Coronary artery (tissue), 2 donors: ENCODE measurements at regions not wholly inside any gene's neighbourhood (a gene's known extent, or its start where the extent isn't known, plus 50 kb on each side); places are given as distances from the start of the nearest gene placed in this dataset.

Experiments
- DNase-seq: peaks from one replicate; pipeline ENCODE4 v3.0.0-alpha.2; 2017; ENCODE audit warnings: low spot score
- H3K27ac ChIP-seq, 2 donors: fragments of 200-600 bp; sonication (generic); one replicate each; pipeline ENCODE4 v1.5.1; 2016 to 2019
- H3K4me3 ChIP-seq: fragments of 200-600 bp; sonication (generic); 2 replicates; pipeline ENCODE4 v1.5.1; 2016; ENCODE audit warnings: mild to moderate bottlenecking, moderate library complexity
- CTCF ChIP-seq: fragments of 200-600 bp; sonication (generic); IDR thresholded peaks from one replicate; pipeline ENCODE4 v1.5.1; 2019; ENCODE audit warnings: antibody characterized with exemption

GRCh38 chr21:39097335-39097861 is 85.9 kb downstream of the PSMG1 start:
- DNase-seq = no peak
- Histone ChIP-seq H3K27ac (peak overlapping the region in 1 of 2 donors; percentile 74), H3K4me3 (no peak overlapping the region)
- TF ChIP-seq CTCF = no peak

GRCh38 chr21:39096754-39097153 is 86.5 kb downstream of the PSMG1 start:
- no peak for DNase-seq
- Histone ChIP-seq H3K4me3 (no peak overlapping the region), H3K27ac (peak overlapping the region in 1 of 2 donors; percentile 74)
- TF ChIP-seq CTCF = no peak

- Histone ChIP-seq H3K4me3 (no peak overlapping the region), H3K27ac (peak overlapping the region in 1 of 2 donors; percentile 64)
- no peak for TF ChIP-seq CTCF
- no peak for DNase-seq
These were observed 87.6 kb downstream of the PSMG1 start for GRCh38 chr21:39095681-39096080.

GRCh38 chr21:39094847-39095579 is 88.2 kb downstream of the PSMG1 start:
- no peak for TF ChIP-seq CTCF
- no peak for DNase-seq
- Histone ChIP-seq H3K27ac (peak overlapping the region in 1 of 2 donors; percentile 76), H3K4me3 (no peak overlapping the region)

- no peak for DNase-seq
- no peak for TF ChIP-seq CTCF
- Histone ChIP-seq H3K27ac (peak overlapping the region in 1 of 2 donors; percentile 76), H3K4me3 (no peak overlapping the region)
These were observed 89.0 kb downstream of the PSMG1 start for GRCh38 chr21:39094087-39094780.

- no peak overlapping the region for H3K4me3 ChIP-seq
- no peak for TF ChIP-seq CTCF
- peak overlapping the region in 1 of 2 donors; percentile 19 for H3K27ac ChIP-seq
- DNase-seq = no peak
These were observed 89.7 kb downstream of the PSMG1 start for GRCh38 chr21:39093526-39093925.
